ENCODE measurements at regions not wholly inside any gene's neighbourhood (a gene's known extent, or its start where the extent isn't known, plus 50 kb on each side); places are given as distances from the start of the nearest gene placed in this dataset.

DNA sequence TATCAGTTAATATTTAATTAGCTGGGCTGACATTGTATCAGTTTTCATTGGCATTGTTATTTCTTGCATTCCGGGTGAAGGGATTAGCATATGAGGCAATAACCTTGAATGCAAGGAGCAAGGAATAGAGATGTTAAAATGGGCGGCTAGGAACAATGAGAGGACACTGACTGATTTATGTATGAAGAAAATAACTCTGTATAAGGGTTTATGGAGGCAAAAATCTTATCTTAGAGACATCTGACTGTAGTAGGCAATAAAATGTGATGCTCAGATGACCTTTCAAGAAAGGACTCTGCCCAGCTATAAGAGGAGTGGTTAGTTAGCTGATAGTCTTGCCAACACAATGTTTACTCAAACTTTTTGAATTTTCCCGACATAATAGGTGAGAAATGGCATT lies 158.3 kb downstream of the EFHB start:
- H3K9me3 Mint-ChIP-seq (ENCODE audit: low read depth): peaks cover 4% of the 10 kb centered on the region
- no peak for TF ChIP-seq CTCF (IDR thresholded peaks at IDR 0.05)
- H3K27me3 Mint-ChIP-seq (ENCODE audit: low read depth): peaks cover 9% of the 10 kb centered on the region

DNA sequence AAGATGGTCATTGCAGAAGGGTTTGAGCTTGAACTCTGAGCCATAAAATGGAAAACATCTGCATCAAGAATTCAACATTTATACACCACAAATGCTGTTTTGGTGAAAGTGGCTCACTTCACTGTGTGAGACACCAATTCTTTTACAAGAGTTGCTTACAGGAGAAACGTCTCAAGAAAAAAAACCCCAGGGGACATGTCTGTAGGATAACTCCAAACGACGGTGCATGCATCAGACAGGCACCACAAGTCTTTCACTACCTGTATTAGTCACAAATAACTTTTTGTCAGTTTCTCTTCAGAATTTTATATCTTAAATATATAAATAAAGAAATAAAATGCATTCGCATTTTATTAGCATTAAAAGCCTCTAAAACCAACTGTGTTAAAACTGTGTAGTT lies 164.3 kb downstream of the EFHB start:
- no peak for TF ChIP-seq CTCF (IDR thresholded peaks at IDR 0.05)
- Mint-ChIP-seq H3K4me1 (ENCODE audit: low read depth) (no peaks in the 10 kb centered on the region), H3K27ac (ENCODE audit: unreplicated experiment) (no peak overlapping the region), H3K36me3 (ENCODE audit: low read depth) (no peaks in the 10 kb centered on the region), H3K27me3 (ENCODE audit: low read depth) (peaks cover 14% of the 10 kb centered on the region), H3K9me3 (ENCODE audit: low read depth) (no peaks in the 10 kb centered on the region), H3K4me3 (ENCODE audit: unreplicated experiment) (no peak overlapping the region)
- DNase-seq (ENCODE audit: low spot score): no peak

More for the DNA sequence above, 158.3 kb downstream of the EFHB start:
- no peak for DNase-seq (ENCODE audit: low spot score)
- H3K27ac Mint-ChIP-seq (ENCODE audit: unreplicated experiment): no peak overlapping the region
- H3K4me1 Mint-ChIP-seq (ENCODE audit: low read depth): no peaks in the 10 kb centered on the region
- no peak overlapping the region for H3K4me3 Mint-ChIP-seq (ENCODE audit: unreplicated experiment)
- no peaks in the 10 kb centered on the region for H3K36me3 Mint-ChIP-seq (ENCODE audit: low read depth)

DNA sequence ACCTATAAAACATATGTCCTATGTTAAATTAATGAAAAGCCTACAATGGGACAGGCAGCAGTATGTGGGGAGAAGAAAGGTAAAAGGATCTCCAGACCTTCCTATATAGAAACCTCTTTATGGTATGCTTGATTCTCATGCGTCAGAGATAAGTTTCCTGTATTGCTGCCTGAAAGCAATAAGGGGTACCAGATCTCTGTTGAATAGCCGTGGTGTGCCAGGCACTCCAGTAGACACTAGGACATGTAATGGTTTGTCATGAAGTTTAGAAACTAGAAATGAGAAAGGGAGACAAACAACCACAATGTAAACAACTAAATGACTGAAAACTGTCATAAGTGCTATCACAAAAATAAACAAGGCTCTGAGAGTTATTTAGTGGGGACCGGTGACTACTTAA lies 168.1 kb downstream of the EFHB start:
- Mint-ChIP-seq H3K4me3 (ENCODE audit: unreplicated experiment) (no peak overlapping the region), H3K27ac (ENCODE audit: unreplicated experiment) (no peak overlapping the region), H3K4me1 (ENCODE audit: low read depth) (no peaks in the 10 kb centered on the region), H3K9me3 (ENCODE audit: low read depth) (no peaks in the 10 kb centered on the region), H3K36me3 (ENCODE audit: low read depth) (no peaks in the 10 kb centered on the region), H3K27me3 (ENCODE audit: low read depth) (peaks cover 24% of the 10 kb centered on the region)
- TF ChIP-seq CTCF (IDR thresholded peaks at IDR 0.05): no peak
- no peak for DNase-seq (ENCODE audit: low spot score)

DNA sequence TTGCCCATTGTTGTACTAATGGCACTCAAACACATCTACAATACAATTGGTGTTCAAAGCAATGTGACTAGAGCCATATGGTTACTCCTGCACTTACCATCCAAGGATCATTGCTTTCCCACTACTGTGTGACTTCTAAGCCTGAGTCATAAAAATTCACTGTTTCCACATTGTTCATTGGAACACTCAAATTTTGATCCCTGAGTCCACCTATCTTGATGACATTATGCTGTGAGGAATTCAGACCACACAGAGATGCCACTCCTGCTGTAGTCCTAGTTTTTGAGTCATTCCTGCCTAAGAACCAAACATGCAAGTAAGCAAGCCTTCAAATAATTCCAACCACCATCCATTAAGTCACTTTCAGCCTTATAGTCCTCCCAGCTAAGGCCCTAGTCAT lies 176.2 kb downstream of the EFHB start:
- no peaks in the 10 kb centered on the region for H3K36me3 Mint-ChIP-seq (ENCODE audit: low read depth)
- peaks cover 8% of the 10 kb centered on the region for H3K9me3 Mint-ChIP-seq (ENCODE audit: low read depth)
- no peak for TF ChIP-seq CTCF (IDR thresholded peaks at IDR 0.05)
- DNase-seq (ENCODE audit: low spot score): no peak
- peaks cover 11% of the 10 kb centered on the region for H3K27me3 Mint-ChIP-seq (ENCODE audit: low read depth)
- no peak overlapping the region for H3K27ac Mint-ChIP-seq (ENCODE audit: unreplicated experiment)
- no peak overlapping the region for H3K4me3 Mint-ChIP-seq (ENCODE audit: unreplicated experiment)
- no peaks in the 10 kb centered on the region for H3K4me1 Mint-ChIP-seq (ENCODE audit: low read depth)

GRCh38 chr3:19749448-19750017 lies 184.5 kb downstream of the EFHB start:
- peaks cover 6% of the 10 kb centered on the region for H3K9me3 Mint-ChIP-seq (ENCODE audit: low read depth)
- H3K4me3 Mint-ChIP-seq (ENCODE audit: unreplicated experiment): no peak overlapping the region
- peaks cover 3% of the 10 kb centered on the region for H3K27me3 Mint-ChIP-seq (ENCODE audit: low read depth)
- TF ChIP-seq CTCF (IDR thresholded peaks at IDR 0.05): no peak
- DNase-seq (ENCODE audit: low spot score): peak; percentile 81
- H3K36me3 Mint-ChIP-seq (ENCODE audit: low read depth): no peaks in the 10 kb centered on the region
- no peak overlapping the region for H3K27ac Mint-ChIP-seq (ENCODE audit: unreplicated experiment)
- no peaks in the 10 kb centered on the region for H3K4me1 Mint-ChIP-seq (ENCODE audit: low read depth)
